HG02840 (cell line): ENCODE measurements at regions not wholly inside any gene's neighbourhood (a gene's known extent, or its start where the extent isn't known, plus 50 kb on each side); places are given as distances from the start of the nearest gene placed in this dataset.

Experiments used
- ATAC-seq: cut with Tn5 transposase; IDR thresholded peaks from one replicate; pipeline ENCODE4 v1.9.1; 2021; ENCODE audit warnings: mild to moderate bottlenecking, moderate library complexity, moderate number of reproducible peaks; ENCODE audit not compliant: unreplicated experiment, low FRiP score

GRCh38 chr16:86203557-86204275, 304.8 kb downstream of the IRF8 start:
- no peak for ATAC-seq

GRCh38 chr16:86205521-86206245, 304.6 kb upstream of the FOXF1 start:
- no peak for ATAC-seq

GRCh38 chr16:86207350-86207749, 303.0 kb upstream of the FOXF1 start:
- no peak for ATAC-seq

GRCh38 chr16:86209202-86209601, 301.1 kb upstream of the FOXF1 start:
- no peak for ATAC-seq

- ATAC-seq = no peak
Observed at GRCh38 chr16:86210403-86211193, 299.7 kb upstream of the FOXF1 start.

GRCh38 chr16:86211265-86211664, 299.1 kb upstream of the FOXF1 start:
- no peak for ATAC-seq

DNA sequence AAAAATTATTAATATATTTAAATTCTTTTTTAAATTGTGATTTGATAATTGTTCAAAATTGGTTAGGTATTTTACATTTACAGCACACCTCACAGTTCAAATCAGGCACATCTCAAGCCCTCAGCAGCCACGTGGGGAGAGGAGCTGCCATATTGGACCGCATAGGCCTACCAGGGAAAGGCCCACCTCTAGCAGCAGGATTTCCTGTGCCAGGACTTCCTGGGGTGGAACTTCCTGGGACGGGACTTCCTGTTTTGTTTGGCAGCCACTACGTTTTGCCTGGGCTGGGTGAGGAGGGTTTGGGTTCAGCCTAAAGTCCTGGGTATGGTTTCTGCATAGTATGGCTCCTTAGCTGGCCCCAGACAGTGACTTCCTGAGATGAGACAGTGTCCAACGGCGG, 298.5 kb upstream of the FOXF1 start:
- ATAC-seq = no peak

GRCh38 chr16:86212706-86213436, 297.5 kb upstream of the FOXF1 start:
- ATAC-seq = no peak

GRCh38 chr16:86213437-86214205, 296.7 kb upstream of the FOXF1 start:
- no peak for ATAC-seq

- no peak for ATAC-seq
Observed at GRCh38 chr16:86214326-86215232, 295.7 kb upstream of the FOXF1 start.

- no peak for ATAC-seq
Observed at GRCh38 chr16:86215233-86215978, 294.9 kb upstream of the FOXF1 start.

DNA sequence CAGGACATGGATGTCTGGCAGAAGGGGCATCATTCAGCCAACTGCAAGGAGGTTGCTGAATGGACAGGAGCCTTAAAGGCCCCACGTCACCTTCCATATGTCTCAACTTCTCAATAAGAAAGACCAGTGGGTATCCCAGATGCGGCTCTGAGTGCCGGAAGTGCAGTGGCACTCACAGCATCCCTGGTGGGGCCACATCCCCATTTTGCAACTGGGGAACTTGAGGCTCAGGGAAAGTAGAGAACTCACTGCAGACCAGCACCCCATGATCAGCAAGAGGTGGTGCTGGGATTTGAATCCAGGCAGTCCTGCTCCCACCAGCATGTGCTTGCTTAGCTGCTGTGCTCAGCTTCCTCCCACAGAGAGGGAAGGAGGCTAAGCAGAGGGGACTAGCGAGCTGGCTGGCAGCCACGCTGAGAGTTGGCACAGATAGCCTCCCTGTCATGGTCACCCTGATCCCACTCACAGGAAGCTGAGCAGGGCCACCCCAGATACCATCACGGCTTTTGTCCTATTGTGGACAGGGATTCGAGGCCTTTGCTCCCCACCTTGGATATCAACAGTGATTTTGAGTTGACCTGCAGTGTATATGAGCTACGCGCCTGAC, 294.2 kb upstream of the FOXF1 start:
- ATAC-seq = no peak

DNA sequence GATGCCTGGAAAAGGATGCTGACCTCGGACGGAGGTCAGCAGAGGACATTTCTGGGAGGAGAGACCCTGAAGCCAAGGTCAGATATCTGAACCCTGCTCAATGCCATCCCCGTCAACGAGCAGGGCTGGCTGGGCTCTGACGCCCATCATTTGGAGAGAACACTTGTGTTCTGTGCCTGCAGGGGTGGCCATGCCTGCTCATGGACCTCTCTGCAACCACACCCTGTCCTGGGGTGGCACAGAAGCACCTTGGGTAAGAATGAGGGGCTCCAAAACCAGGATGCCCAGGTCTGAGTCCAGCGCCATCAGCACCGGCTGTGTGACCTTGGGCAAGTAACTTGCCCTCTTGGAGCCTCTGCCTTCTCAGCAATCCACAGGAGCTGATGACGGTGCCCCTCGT, 293.7 kb upstream of the FOXF1 start:
- ATAC-seq = no peak

DNA sequence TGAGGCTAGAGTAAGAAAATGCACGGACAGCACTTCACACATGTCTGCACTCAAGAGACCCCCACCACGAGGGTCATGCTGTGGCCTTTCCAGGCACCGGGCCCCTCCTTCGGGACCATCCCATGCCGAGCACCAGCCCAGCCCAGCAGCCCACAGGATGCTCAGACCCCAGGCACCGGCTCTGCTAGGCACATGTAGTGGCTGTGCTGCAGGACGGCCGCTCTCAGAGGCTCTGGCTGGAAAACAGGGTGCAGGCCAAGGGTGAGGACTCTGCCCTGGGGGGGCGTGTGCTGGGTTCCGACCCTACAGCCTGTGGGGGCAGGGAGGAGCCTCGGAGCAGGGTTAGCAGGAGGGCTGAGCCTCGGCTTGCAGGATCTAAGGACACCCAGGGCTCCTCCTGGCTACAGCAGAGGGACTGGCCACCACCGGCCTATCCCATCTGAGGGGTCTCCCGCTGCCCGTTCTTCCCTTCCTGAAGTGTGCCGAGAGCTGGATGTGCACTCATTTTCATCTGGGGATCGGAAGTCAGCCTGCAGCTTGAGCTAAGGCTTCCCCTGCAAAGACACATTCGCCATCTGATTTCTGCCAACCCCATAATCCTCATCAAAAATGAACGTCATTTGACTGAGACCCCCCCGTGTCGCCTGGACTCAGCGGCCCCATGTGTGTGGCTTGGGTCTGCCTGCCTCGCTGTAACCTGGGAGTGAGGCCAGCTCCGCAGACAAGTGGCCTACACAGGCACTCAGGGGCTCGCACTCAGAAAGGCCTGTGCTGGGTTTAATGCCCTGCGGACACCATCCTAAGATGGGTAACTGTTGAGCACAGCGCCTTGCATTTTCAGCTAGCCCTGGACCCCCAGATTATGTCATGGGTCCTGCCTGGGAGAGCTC, 293.1 kb upstream of the FOXF1 start:
- ATAC-seq = no peak

GRCh38 chr16:86217891-86218270, 292.4 kb upstream of the FOXF1 start:
- no peak for ATAC-seq

GRCh38 chr16:86218479-86219170, 291.7 kb upstream of the FOXF1 start:
- no peak for ATAC-seq
